ENCODE measurements at regions not wholly inside any gene's neighbourhood (a gene's known extent, or its start where the extent isn't known, plus 50 kb on each side); places are given as distances from the start of the nearest gene placed in this dataset.
A peak's percentile ranks its signal among the peaks of the same experiment; 100 is the strongest.

- intact Hi-C loops (cut with micrococcal nuclease) = no loop called here
- no peak for ATAC-seq
- H3K27ac ChIP-seq (ENCODE audit: low read depth, low read length) = no peak overlapping the region
- Mint-ChIP-seq H3K4me1 (peaks cover 0 to 2% (median 0%) of the 10 kb centered on the region in 7 donors), H3K36me3 (no peaks in the 10 kb centered on the region), H3K4me3 (no peak overlapping the region), H3K27me3 (peaks cover 0 to 15% (median 9%) of the 10 kb centered on the region in 5 donors), H3K9me3 (no peaks in the 10 kb centered on the region), H3K27ac (no peak overlapping the region)
- CTCF ChIA-PET = no interaction called here
- no peaks in the 10 kb centered on the region for H3K9me3 ChIP-seq (ENCODE audit: control insufficient read depth in 2 of 3, low read length in 3 of 3)
- DNase-seq = no peak
- H3K27me3 ChIP-seq (ENCODE audit: control insufficient read depth in 2 of 2, insufficient read depth in 2 of 2, low read length in 2 of 2) = no peaks in the 10 kb centered on the region
- no peaks in the 10 kb centered on the region for H3K36me3 ChIP-seq (ENCODE audit: control insufficient read depth in 2 of 3, insufficient read depth in 3 of 3, low read length in 3 of 3)
- no peaks in the 10 kb centered on the region for H3K4me1 ChIP-seq (ENCODE audit: control insufficient read depth in 2 of 2, insufficient read depth in 2 of 2, low read length in 2 of 2)
- no peak overlapping the region for H3K4me3 ChIP-seq (ENCODE audit: low read length)
- POLR2A ChIA-PET = no interaction called here
These were observed 125.6 kb upstream of the DHRS4 start for GRCh38 chr14:23828001-23828400.

- no peak overlapping the region for H3K27ac Mint-ChIP-seq
- intact Hi-C loops (cut with micrococcal nuclease) = no loop called here
- no peak for DNase-seq
These were observed 125.0 kb upstream of the DHRS4 start for GRCh38 chr14:23828616-23829015.

GRCh38 chr14:23829736-23830471 is 123.7 kb upstream of the DHRS4 start:
- H3K27ac Mint-ChIP-seq = no peak overlapping the region
- H3K27me3 ChIP-seq (ENCODE audit: control insufficient read depth in 2 of 2, insufficient read depth in 2 of 2, low read length in 2 of 2) = no peaks in the 10 kb centered on the region
- H3K4me1 ChIP-seq (ENCODE audit: control insufficient read depth in 2 of 2, insufficient read depth in 2 of 2, low read length in 2 of 2) = no peaks in the 10 kb centered on the region
- H3K36me3 Mint-ChIP-seq = no peaks in the 10 kb centered on the region
- DNase-seq (no peak), ATAC-seq (no peak)
- H3K36me3 ChIP-seq (ENCODE audit: control insufficient read depth in 2 of 3, insufficient read depth in 3 of 3, low read length in 3 of 3) = no peaks in the 10 kb centered on the region
- intact Hi-C loops (cut with micrococcal nuclease) = no loop called here
- peaks cover 0 to 2% (median 0%) of the 10 kb centered on the region in 7 donors for H3K4me1 Mint-ChIP-seq
- H3K4me3 Mint-ChIP-seq = no peak overlapping the region
- H3K9me3 ChIP-seq (ENCODE audit: control insufficient read depth in 2 of 3, low read length in 3 of 3) = no peaks in the 10 kb centered on the region
- CTCF ChIA-PET = no interaction called here
- H3K27ac ChIP-seq (ENCODE audit: low read depth, low read length) = no peak overlapping the region
- no peak overlapping the region for H3K4me3 ChIP-seq (ENCODE audit: low read length)
- H3K9me3 Mint-ChIP-seq = no peaks in the 10 kb centered on the region
- peaks cover 0 to 8% (median 0%) of the 10 kb centered on the region in 5 donors for H3K27me3 Mint-ChIP-seq
- POLR2A ChIA-PET = interaction anchor here (0.7 kb wide), 1 partner anchor 281 kb away, joined by 3 read pairs; no protein-coding TSS in a partner anchor

More at GRCh38 chr14:23828616-23829015, 125.0 kb upstream of the DHRS4 start:
- Mint-ChIP-seq H3K27me3 (peaks cover 0 to 11% (median 8%) of the 10 kb centered on the region in 5 donors), H3K4me3 (no peak overlapping the region), H3K4me1 (peaks cover 0 to 2% (median 0%) of the 10 kb centered on the region in 7 donors), H3K9me3 (no peaks in the 10 kb centered on the region), H3K36me3 (no peaks in the 10 kb centered on the region)
- H3K4me3 ChIP-seq (ENCODE audit: low read length) = no peak overlapping the region
- no peaks in the 10 kb centered on the region for H3K27me3 ChIP-seq (ENCODE audit: control insufficient read depth in 2 of 2, insufficient read depth in 2 of 2, low read length in 2 of 2)
- CTCF ChIA-PET = no interaction called here
- H3K36me3 ChIP-seq (ENCODE audit: control insufficient read depth in 2 of 3, insufficient read depth in 3 of 3, low read length in 3 of 3) = no peaks in the 10 kb centered on the region
- peak; percentile 46 for ATAC-seq
- H3K4me1 ChIP-seq (ENCODE audit: control insufficient read depth in 2 of 2, insufficient read depth in 2 of 2, low read length in 2 of 2) = no peaks in the 10 kb centered on the region
- POLR2A ChIA-PET = no interaction called here
- H3K9me3 ChIP-seq (ENCODE audit: control insufficient read depth in 2 of 3, low read length in 3 of 3) = no peaks in the 10 kb centered on the region
- H3K27ac ChIP-seq (ENCODE audit: low read depth, low read length) = no peak overlapping the region

GRCh38 chr14:23831596-23831995 is 122.0 kb upstream of the DHRS4 start:
- Histone ChIP-seq H3K4me1 (ENCODE audit: control insufficient read depth in 2 of 2, insufficient read depth in 2 of 2, low read length in 2 of 2) (no peaks in the 10 kb centered on the region), H3K27me3 (ENCODE audit: control insufficient read depth in 2 of 2, insufficient read depth in 2 of 2, low read length in 2 of 2) (no peaks in the 10 kb centered on the region), H3K9me3 (ENCODE audit: control insufficient read depth in 2 of 3, low read length in 3 of 3) (no peaks in the 10 kb centered on the region), H3K27ac (ENCODE audit: low read depth, low read length) (no peak overlapping the region), H3K4me3 (ENCODE audit: low read length) (no peak overlapping the region), H3K36me3 (ENCODE audit: control insufficient read depth in 2 of 3, insufficient read depth in 3 of 3, low read length in 3 of 3) (no peaks in the 10 kb centered on the region)
- H3K27ac Mint-ChIP-seq = no peak overlapping the region
- no peaks in the 10 kb centered on the region for H3K36me3 Mint-ChIP-seq
- no peak overlapping the region for H3K4me3 Mint-ChIP-seq
- intact Hi-C loops (cut with micrococcal nuclease) = no loop called here
- H3K4me1 Mint-ChIP-seq = peaks cover 0 to 2% (median 0%) of the 10 kb centered on the region in 7 donors
- CTCF ChIA-PET = no interaction called here
- no peak for DNase-seq
- POLR2A ChIA-PET = no interaction called here
- peak; percentile 45 for ATAC-seq
- peaks cover 0 to 8% (median 0%) of the 10 kb centered on the region in 5 donors for H3K27me3 Mint-ChIP-seq
- no peaks in the 10 kb centered on the region for H3K9me3 Mint-ChIP-seq

GRCh38 chr14:23861666-23862065 is 91.9 kb upstream of the DHRS4 start:
- DNase-seq (no peak), ATAC-seq (no peak)
- no peaks in the 10 kb centered on the region for H3K4me1 Mint-ChIP-seq
- H3K36me3 Mint-ChIP-seq = no peaks in the 10 kb centered on the region
- ChIA-PET POLR2A (no interaction called here), CTCF (interaction anchor here (0.6 kb wide), 1 partner anchor 601 kb away, joined by 3 read pairs; no protein-coding TSS in a partner anchor)
- no peak overlapping the region for H3K27ac ChIP-seq (ENCODE audit: low read depth, low read length)
- no peaks in the 10 kb centered on the region for H3K9me3 Mint-ChIP-seq
- intact Hi-C loops (cut with micrococcal nuclease) = no loop called here
- no peaks in the 10 kb centered on the region for H3K27me3 ChIP-seq (ENCODE audit: control insufficient read depth in 2 of 2, insufficient read depth in 2 of 2, low read length in 2 of 2)
- no peaks in the 10 kb centered on the region for H3K36me3 ChIP-seq (ENCODE audit: control insufficient read depth in 2 of 3, insufficient read depth in 3 of 3, low read length in 3 of 3)
- peaks cover 0 to 17% (median 10%) of the 10 kb centered on the region in 5 donors for H3K27me3 Mint-ChIP-seq
- H3K27ac Mint-ChIP-seq = no peak overlapping the region
- no peak overlapping the region for H3K4me3 ChIP-seq (ENCODE audit: low read length)
- H3K4me1 ChIP-seq (ENCODE audit: control insufficient read depth in 2 of 2, insufficient read depth in 2 of 2, low read length in 2 of 2) = no peaks in the 10 kb centered on the region
- H3K9me3 ChIP-seq (ENCODE audit: control insufficient read depth in 2 of 3, low read length in 3 of 3) = no peaks in the 10 kb centered on the region
- H3K4me3 Mint-ChIP-seq = no peak overlapping the region

- Mint-ChIP-seq H3K4me1 (no peaks in the 10 kb centered on the region), H3K36me3 (no peaks in the 10 kb centered on the region), H3K27ac (no peak overlapping the region), H3K4me3 (no peak overlapping the region), H3K27me3 (peaks cover 0 to 23% (median 18%) of the 10 kb centered on the region in 5 donors), H3K9me3 (no peaks in the 10 kb centered on the region)
- POLR2A ChIA-PET = no interaction called here
- H3K4me3 ChIP-seq (ENCODE audit: low read length) = no peak overlapping the region
- H3K27me3 ChIP-seq (ENCODE audit: control insufficient read depth in 2 of 2, insufficient read depth in 2 of 2, low read length in 2 of 2) = no peaks in the 10 kb centered on the region
- H3K36me3 ChIP-seq (ENCODE audit: control insufficient read depth in 2 of 3, insufficient read depth in 3 of 3, low read length in 3 of 3) = no peaks in the 10 kb centered on the region
- H3K4me1 ChIP-seq (ENCODE audit: control insufficient read depth in 2 of 2, insufficient read depth in 2 of 2, low read length in 2 of 2) = no peaks in the 10 kb centered on the region
- ATAC-seq (no peak), DNase-seq (no peak)
- H3K9me3 ChIP-seq (ENCODE audit: control insufficient read depth in 2 of 3, low read length in 3 of 3) = no peaks in the 10 kb centered on the region
- intact Hi-C loops (cut with micrococcal nuclease) = no loop called here
- no peak overlapping the region for H3K27ac ChIP-seq (ENCODE audit: low read depth, low read length)
- CTCF ChIA-PET = no interaction called here
These were observed 91.1 kb upstream of the DHRS4 start for GRCh38 chr14:23862513-23862912.

GRCh38 chr14:23863836-23864235 is 89.7 kb upstream of the DHRS4 start:
- POLR2A ChIA-PET = no interaction called here
- intact Hi-C loops (cut with micrococcal nuclease) = no loop called here
- no peak overlapping the region for H3K4me3 Mint-ChIP-seq
- H3K4me1 ChIP-seq (ENCODE audit: control insufficient read depth in 2 of 2, insufficient read depth in 2 of 2, low read length in 2 of 2) = no peaks in the 10 kb centered on the region
- H3K9me3 ChIP-seq (ENCODE audit: control insufficient read depth in 2 of 3, low read length in 3 of 3) = no peaks in the 10 kb centered on the region
- H3K9me3 Mint-ChIP-seq = no peaks in the 10 kb centered on the region
- H3K27ac ChIP-seq (ENCODE audit: low read depth, low read length) = no peak overlapping the region
- no peaks in the 10 kb centered on the region for H3K4me1 Mint-ChIP-seq
- no peaks in the 10 kb centered on the region for H3K36me3 ChIP-seq (ENCODE audit: control insufficient read depth in 2 of 3, insufficient read depth in 3 of 3, low read length in 3 of 3)
- no peaks in the 10 kb centered on the region for H3K36me3 Mint-ChIP-seq
- H3K27ac Mint-ChIP-seq = no peak overlapping the region
- H3K4me3 ChIP-seq (ENCODE audit: low read length) = no peak overlapping the region
- ATAC-seq (no peak), DNase-seq (no peak)
- H3K27me3 ChIP-seq (ENCODE audit: control insufficient read depth in 2 of 2, insufficient read depth in 2 of 2, low read length in 2 of 2) = no peaks in the 10 kb centered on the region
- CTCF ChIA-PET = no interaction called here
- H3K27me3 Mint-ChIP-seq = peaks cover 6 to 32% (median 23%) of the 10 kb centered on the region in 5 donors

Data from naive thymus-derived CD4-positive, alpha-beta T cell (primary cell).